ENCODE measurements at regions not wholly inside any gene's neighbourhood (a gene's known extent, or its start where the extent isn't known, plus 50 kb on each side); places are given as distances from the start of the nearest gene placed in this dataset.
A peak's percentile ranks its signal among the peaks of the same experiment; 100 is the strongest.

- Mint-ChIP-seq H3K27me3 (no peaks in the 10 kb centered on the region), H3K4me1 (peaks cover 13% of the 10 kb centered on the region), H3K4me3 (no peak overlapping the region), H3K9me3 (no peaks in the 10 kb centered on the region), H3K27ac (no peak overlapping the region), H3K36me3 (peaks cover 18% of the 10 kb centered on the region)
- no peak for DNase-seq
These were observed 218.0 kb upstream of the RGS6 start for GRCh38 chr14:71714225-71714624.

DNA sequence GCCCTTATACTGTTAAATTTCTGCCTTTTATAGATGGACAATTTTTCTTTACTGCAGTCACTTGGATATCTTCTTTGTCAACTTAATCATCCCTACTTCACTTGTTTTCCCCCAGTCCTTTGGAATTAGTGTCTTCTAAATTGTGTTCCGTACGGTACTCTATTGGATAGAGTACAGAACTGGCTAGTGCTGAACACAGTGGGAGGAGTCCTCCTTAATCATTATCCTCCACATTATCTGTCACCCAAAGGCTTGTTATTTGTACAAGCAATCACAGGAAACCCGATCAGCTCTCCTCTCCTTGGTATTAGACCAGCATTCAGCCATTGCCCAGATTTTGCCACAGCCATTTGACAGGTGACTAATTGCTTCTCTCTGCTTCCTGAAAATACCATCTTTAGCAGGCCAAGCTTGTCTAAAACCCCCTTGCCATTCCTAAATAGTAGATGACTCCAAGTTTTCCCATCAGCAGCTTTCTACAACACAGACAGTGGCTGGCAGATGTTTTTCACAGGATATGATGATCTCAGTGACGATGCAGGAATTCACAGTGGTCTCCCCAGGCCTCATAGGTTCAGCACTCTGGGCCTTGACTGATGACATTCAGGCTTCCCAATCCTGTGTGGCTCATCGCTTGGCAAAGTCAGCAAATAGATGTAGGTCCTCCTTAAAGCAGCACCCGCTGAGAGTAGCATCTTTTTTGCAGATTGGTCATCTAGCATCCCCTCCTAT lies 216.0 kb upstream of the RGS6 start:
- peaks cover 10% of the 10 kb centered on the region for H3K4me1 Mint-ChIP-seq
- H3K4me3 Mint-ChIP-seq, result no peak overlapping the region
- H3K27me3 Mint-ChIP-seq, result no peaks in the 10 kb centered on the region
- H3K36me3 Mint-ChIP-seq, result peaks cover 13% of the 10 kb centered on the region
- H3K27ac Mint-ChIP-seq, result no peak overlapping the region
- no peaks in the 10 kb centered on the region for H3K9me3 Mint-ChIP-seq
- no peak for DNase-seq

- H3K27ac Mint-ChIP-seq, result no peak overlapping the region
- peaks cover 6% of the 10 kb centered on the region for H3K4me1 Mint-ChIP-seq
- peak; percentile 2 for DNase-seq
- no peaks in the 10 kb centered on the region for H3K27me3 Mint-ChIP-seq
- peaks cover 19% of the 10 kb centered on the region for H3K36me3 Mint-ChIP-seq
- H3K4me3 Mint-ChIP-seq, result no peak overlapping the region
- no peaks in the 10 kb centered on the region for H3K9me3 Mint-ChIP-seq
These were observed 211.1 kb upstream of the RGS6 start for GRCh38 chr14:71720978-71721624.

GRCh38 chr14:71721791-71722190 lies 210.4 kb upstream of the RGS6 start:
- Mint-ChIP-seq H3K9me3 (no peaks in the 10 kb centered on the region), H3K4me1 (peaks cover 6% of the 10 kb centered on the region), H3K27me3 (no peaks in the 10 kb centered on the region), H3K27ac (no peak overlapping the region), H3K36me3 (peaks cover 21% of the 10 kb centered on the region), H3K4me3 (no peak overlapping the region)
- DNase-seq, result no peak

DNA sequence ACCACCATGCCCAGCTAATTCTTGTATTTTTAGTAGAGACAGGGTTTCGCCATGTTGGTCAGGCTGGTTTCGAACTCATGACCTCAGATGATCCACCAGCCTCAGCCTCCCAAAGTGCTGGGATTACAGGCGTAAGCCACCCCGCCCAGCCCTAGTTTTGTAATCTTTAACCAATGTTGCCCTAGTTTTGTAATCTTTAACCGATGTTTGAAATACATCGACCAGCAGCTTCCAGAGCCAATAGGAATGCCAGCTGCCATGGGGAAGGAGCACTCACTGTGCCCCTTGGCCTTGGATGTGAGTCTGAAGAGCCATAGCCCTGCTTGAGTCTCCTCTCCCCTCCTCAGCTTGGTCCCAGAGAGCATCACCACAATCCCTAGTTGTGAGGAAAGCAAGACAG lies 209.3 kb upstream of the RGS6 start:
- Mint-ChIP-seq H3K27me3 (no peaks in the 10 kb centered on the region), H3K36me3 (peaks cover 22% of the 10 kb centered on the region), H3K27ac (no peak overlapping the region), H3K4me1 (peaks cover 6% of the 10 kb centered on the region), H3K9me3 (no peaks in the 10 kb centered on the region), H3K4me3 (no peak overlapping the region)
- no peak for DNase-seq

GRCh38 chr14:71725922-71726579 lies 206.2 kb upstream of the RGS6 start:
- Mint-ChIP-seq H3K27ac (peak overlapping the region; percentile 11), H3K4me1 (peaks cover 6% of the 10 kb centered on the region), H3K36me3 (peaks cover 14% of the 10 kb centered on the region), H3K27me3 (no peaks in the 10 kb centered on the region), H3K9me3 (no peaks in the 10 kb centered on the region), H3K4me3 (no peak overlapping the region)
- no peak for DNase-seq

- H3K9me3 Mint-ChIP-seq, result no peaks in the 10 kb centered on the region
- peaks cover 16% of the 10 kb centered on the region for H3K36me3 Mint-ChIP-seq
- H3K27me3 Mint-ChIP-seq, result no peaks in the 10 kb centered on the region
- no peak overlapping the region for H3K27ac Mint-ChIP-seq
- H3K4me1 Mint-ChIP-seq, result peaks cover 6% of the 10 kb centered on the region
- no peak for DNase-seq
- H3K4me3 Mint-ChIP-seq, result no peak overlapping the region
These were observed 205.6 kb upstream of the RGS6 start for GRCh38 chr14:71726580-71727021.

DNA sequence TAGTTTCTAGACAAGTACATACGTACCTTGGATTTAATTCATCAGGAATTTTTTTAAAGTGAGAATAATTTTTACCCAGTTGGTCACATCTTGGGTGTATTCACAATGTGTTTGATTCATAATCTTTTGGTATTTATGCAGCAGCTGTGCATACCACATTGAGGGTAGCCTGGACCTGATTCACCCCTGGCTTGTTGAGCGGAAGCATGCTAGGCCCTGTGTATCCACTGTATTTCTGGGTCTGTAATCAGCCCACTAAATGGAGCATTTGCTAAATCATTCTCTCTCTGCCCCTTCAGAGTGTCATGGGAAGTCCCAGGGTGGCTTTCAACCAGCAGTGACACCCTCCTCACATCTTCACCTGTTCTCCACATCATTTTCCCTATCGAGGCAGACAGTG lies 203.8 kb upstream of the RGS6 start:
- H3K27me3 Mint-ChIP-seq, result no peaks in the 10 kb centered on the region
- no peak overlapping the region for H3K27ac Mint-ChIP-seq
- no peaks in the 10 kb centered on the region for H3K9me3 Mint-ChIP-seq
- peaks cover 6% of the 10 kb centered on the region for H3K4me1 Mint-ChIP-seq
- H3K4me3 Mint-ChIP-seq, result no peak overlapping the region
- DNase-seq, result no peak
- peaks cover 16% of the 10 kb centered on the region for H3K36me3 Mint-ChIP-seq

- H3K27ac Mint-ChIP-seq, result no peak overlapping the region
- H3K27me3 Mint-ChIP-seq, result no peaks in the 10 kb centered on the region
- H3K4me1 Mint-ChIP-seq, result peaks cover 4% of the 10 kb centered on the region
- no peak overlapping the region for H3K4me3 Mint-ChIP-seq
- H3K9me3 Mint-ChIP-seq, result no peaks in the 10 kb centered on the region
- no peak for DNase-seq
- H3K36me3 Mint-ChIP-seq, result peaks cover 14% of the 10 kb centered on the region
These were observed 202.6 kb upstream of the RGS6 start for GRCh38 chr14:71729596-71729995.

DNA sequence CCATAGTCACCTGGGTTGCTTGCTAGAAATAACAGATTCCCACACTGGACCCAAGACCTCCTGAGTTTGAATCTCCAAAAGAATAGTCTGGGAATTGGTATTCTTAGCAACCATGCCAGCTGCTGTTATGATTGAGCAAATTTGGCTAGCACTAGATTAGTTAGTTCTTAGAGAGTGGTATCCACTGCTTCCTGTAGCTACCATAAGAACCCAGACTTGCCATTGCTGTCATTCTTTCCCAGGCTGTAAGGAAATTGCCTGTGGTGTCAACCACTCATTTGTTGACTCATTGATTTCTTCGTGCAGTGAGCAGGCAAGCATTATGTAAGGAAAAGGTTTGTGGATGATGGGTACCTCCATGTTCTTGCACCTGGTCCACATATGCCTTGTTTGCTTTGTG lies 201.8 kb upstream of the RGS6 start:
- peaks cover 3% of the 10 kb centered on the region for H3K4me1 Mint-ChIP-seq

DNA sequence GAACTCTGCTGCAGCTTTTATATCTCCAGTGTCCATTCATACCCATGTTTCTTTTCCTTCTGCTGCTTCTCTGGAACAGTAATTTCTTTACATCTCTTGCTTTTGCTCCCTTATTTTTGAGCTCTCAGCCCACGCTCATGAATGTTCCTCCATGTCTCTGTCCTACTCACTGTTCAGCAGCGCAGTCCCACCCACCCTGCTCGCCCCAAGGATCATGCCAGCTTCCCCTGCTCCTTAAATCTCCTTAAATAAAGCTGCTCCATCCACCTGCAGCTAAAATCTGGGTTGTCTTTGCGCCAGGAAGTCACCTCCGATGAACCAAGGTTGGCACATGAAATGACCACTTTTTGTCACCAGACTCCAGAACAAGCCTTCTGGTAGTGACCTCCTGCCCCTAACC lies 201.1 kb upstream of the RGS6 start:
- no peak for DNase-seq
- Mint-ChIP-seq H3K36me3 (peaks cover 10% of the 10 kb centered on the region), H3K27ac (no peak overlapping the region), H3K27me3 (no peaks in the 10 kb centered on the region), H3K4me1 (no peaks in the 10 kb centered on the region), H3K9me3 (no peaks in the 10 kb centered on the region), H3K4me3 (no peak overlapping the region)

More for the DNA sequence above, 201.8 kb upstream of the RGS6 start:
- peaks cover 11% of the 10 kb centered on the region for H3K36me3 Mint-ChIP-seq
- no peak overlapping the region for H3K4me3 Mint-ChIP-seq
- no peak for DNase-seq
- no peaks in the 10 kb centered on the region for H3K27me3 Mint-ChIP-seq
- H3K9me3 Mint-ChIP-seq, result no peaks in the 10 kb centered on the region
- H3K27ac Mint-ChIP-seq, result no peak overlapping the region

DNA sequence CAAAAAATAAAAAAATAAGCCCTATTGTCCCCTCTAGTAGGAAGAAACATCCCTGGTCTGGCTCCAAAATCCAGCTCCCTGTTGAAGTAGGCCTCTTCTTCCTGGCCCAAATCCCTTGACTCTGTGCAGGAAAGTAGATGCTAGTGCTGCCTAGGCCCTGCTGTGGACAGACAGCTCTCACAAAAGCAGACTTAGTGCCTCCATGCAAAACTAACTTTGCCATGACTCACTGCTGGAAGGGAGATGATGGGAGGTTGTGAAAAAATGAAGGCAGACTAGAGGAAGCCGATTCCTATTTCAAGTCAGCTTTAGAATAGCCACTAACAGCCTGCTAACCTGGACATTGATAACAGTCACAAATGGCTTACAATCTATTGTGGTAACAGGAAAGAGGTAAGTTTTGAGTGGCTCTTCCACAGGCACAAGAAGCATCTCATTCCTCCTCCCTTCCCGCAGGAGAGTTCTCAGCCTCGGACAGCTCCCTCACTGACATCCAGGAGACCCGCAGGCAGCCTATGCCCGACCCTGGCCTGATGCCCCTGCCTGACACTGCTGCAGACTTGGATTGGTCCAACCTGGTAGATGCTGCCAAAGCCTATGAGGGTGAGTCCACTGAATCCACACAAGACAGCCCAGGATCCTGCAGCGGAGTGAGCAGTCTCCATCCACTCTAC lies 198.9 kb upstream of the RGS6 start:
- no peak for DNase-seq
- no peaks in the 10 kb centered on the region for H3K4me1 Mint-ChIP-seq
- no peak overlapping the region for H3K27ac Mint-ChIP-seq
- no peaks in the 10 kb centered on the region for H3K9me3 Mint-ChIP-seq
- H3K36me3 Mint-ChIP-seq, result peaks cover 9% of the 10 kb centered on the region
- H3K27me3 Mint-ChIP-seq, result no peaks in the 10 kb centered on the region
- no peak overlapping the region for H3K4me3 Mint-ChIP-seq

DNA sequence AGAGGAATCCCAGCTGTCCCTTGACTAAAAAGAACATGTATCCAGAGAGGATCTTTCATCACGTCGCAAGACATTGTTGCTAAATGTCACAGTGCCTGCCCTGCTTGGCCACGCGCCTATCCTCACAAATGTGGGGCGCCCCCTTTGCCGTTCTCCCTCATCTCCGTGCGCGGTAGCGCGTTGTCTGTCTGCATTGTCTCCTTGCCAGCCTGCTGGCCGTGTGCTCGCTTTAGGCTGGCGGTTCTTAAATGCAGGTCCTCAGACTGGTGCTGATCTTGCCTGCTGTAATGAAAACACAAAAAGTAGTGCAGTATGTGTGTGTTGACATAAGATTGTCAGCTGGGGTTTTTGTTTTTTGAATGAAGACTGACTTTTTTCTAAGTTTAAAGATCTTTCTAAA lies 198.2 kb upstream of the RGS6 start:
- H3K4me1 Mint-ChIP-seq, result no peaks in the 10 kb centered on the region
- H3K27me3 Mint-ChIP-seq, result no peaks in the 10 kb centered on the region
- H3K9me3 Mint-ChIP-seq, result no peaks in the 10 kb centered on the region
- no peak for DNase-seq
- no peak overlapping the region for H3K27ac Mint-ChIP-seq
- H3K36me3 Mint-ChIP-seq, result peaks cover 9% of the 10 kb centered on the region
- no peak overlapping the region for H3K4me3 Mint-ChIP-seq

DNA sequence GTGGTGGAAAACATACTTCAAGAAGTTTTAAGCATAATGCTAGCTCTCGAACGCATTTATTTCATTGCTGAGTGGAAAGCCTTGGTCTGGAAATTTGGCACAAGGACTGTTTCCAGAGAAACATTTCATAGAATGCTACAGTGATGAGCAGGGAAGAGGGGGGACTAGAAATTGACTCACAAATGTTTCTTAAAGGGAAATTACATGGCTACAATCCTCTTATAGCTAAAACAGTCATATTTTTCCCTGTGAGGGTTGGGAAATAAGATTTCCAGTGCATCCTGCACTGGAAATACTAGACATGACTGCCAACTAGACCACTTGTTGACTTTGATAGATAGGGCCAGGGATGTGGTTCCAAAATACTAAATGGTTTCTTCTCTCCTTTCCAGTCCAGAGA lies 197.3 kb upstream of the RGS6 start:
- Mint-ChIP-seq H3K4me1 (no peaks in the 10 kb centered on the region), H3K27ac (no peak overlapping the region), H3K27me3 (no peaks in the 10 kb centered on the region), H3K36me3 (peaks cover 9% of the 10 kb centered on the region), H3K4me3 (no peak overlapping the region), H3K9me3 (no peaks in the 10 kb centered on the region)
- DNase-seq, result no peak

DNA sequence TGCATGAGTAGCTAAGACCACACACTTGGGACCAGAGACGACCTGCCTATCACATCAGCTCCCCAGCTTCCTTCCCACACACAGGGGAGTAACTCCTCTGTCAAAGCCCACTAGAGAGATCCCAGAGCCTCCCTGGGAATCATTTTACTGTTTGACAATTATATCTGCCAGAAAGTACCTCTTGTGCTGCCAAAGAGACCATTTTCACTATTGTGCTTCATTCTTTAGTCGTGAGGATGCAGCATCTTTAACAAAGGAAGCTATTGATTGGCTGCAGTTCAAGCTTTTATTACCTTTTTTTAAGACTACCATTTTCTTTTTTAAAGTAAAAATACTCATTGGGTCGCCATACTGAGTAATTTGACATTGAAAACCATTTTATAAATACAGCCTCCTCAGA lies 194.5 kb upstream of the RGS6 start:
- no peak for DNase-seq
- no peaks in the 10 kb centered on the region for H3K4me1 Mint-ChIP-seq
- H3K27me3 Mint-ChIP-seq, result no peaks in the 10 kb centered on the region
- H3K27ac Mint-ChIP-seq, result no peak overlapping the region
- no peak overlapping the region for H3K4me3 Mint-ChIP-seq
- H3K36me3 Mint-ChIP-seq, result peaks cover 4% of the 10 kb centered on the region
- no peaks in the 10 kb centered on the region for H3K9me3 Mint-ChIP-seq

All from activated naive CD8-positive, alpha-beta T cell treated with anti-CD3 and anti-CD28 coated beads for 36 hours (primary cell).